ENCODE measurements at regions not wholly inside any gene's neighbourhood (a gene's known extent, or its start where the extent isn't known, plus 50 kb on each side); places are given as distances from the start of the nearest gene placed in this dataset.

- no peak for TF ChIP-seq CTCF (IDR thresholded peaks at IDR 0.05)
- Histone ChIP-seq H3K4me1 (no peaks in the 10 kb centered on the region), H3K9me3 (no peaks in the 10 kb centered on the region), H3K27me3 (no peaks in the 10 kb centered on the region), H3K4me3 (no peak overlapping the region), H3K27ac (no peak overlapping the region), H3K36me3 (no peaks in the 10 kb centered on the region)
- DNase-seq (ENCODE audit: low spot score in 2 of 2): no peak
- intact Hi-C loops (cut with DNase I): no loop called here
Measured at GRCh38 chr3:145942052-145942451, 218.9 kb downstream of the PLOD2 start.

GRCh38 chr3:145943952-145944351, 217.0 kb downstream of the PLOD2 start:
- H3K36me3 ChIP-seq: no peaks in the 10 kb centered on the region
- DNase-seq (ENCODE audit: low spot score in 2 of 2): no peak
- intact Hi-C loops (cut with DNase I): no loop called here
- no peaks in the 10 kb centered on the region for H3K4me1 ChIP-seq
- no peak for TF ChIP-seq CTCF (IDR thresholded peaks at IDR 0.05)
- no peaks in the 10 kb centered on the region for H3K27me3 ChIP-seq
- H3K4me3 ChIP-seq: no peak overlapping the region
- peaks cover 0 to 6% of the 10 kb centered on the region in 2 donors for H3K9me3 ChIP-seq
- no peak overlapping the region for H3K27ac ChIP-seq

GRCh38 chr3:145951441-145951840, 209.5 kb downstream of the PLOD2 start:
- TF ChIP-seq CTCF (IDR thresholded peaks at IDR 0.05): no peak
- DNase-seq (ENCODE audit: low spot score in 2 of 2): no peak
- H3K4me1 ChIP-seq: no peaks in the 10 kb centered on the region
- intact Hi-C loops (cut with DNase I): no loop called here
- H3K27me3 ChIP-seq: no peaks in the 10 kb centered on the region
- H3K36me3 ChIP-seq: no peaks in the 10 kb centered on the region
- H3K9me3 ChIP-seq: peaks cover 0 to 6% of the 10 kb centered on the region in 2 donors
- no peak overlapping the region for H3K4me3 ChIP-seq
- H3K27ac ChIP-seq: no peak overlapping the region

- peaks cover 0 to 6% of the 10 kb centered on the region in 2 donors for H3K9me3 ChIP-seq
- no peak overlapping the region for H3K4me3 ChIP-seq
- H3K27me3 ChIP-seq: no peaks in the 10 kb centered on the region
- H3K4me1 ChIP-seq: no peaks in the 10 kb centered on the region
- no peak for TF ChIP-seq CTCF (IDR thresholded peaks at IDR 0.05)
- DNase-seq (ENCODE audit: low spot score in 2 of 2): no peak
- intact Hi-C loops (cut with DNase I): no loop called here
- no peaks in the 10 kb centered on the region for H3K36me3 ChIP-seq
- no peak overlapping the region for H3K27ac ChIP-seq
Measured at GRCh38 chr3:145952536-145952935, 208.4 kb downstream of the PLOD2 start.

GRCh38 chr3:145953316-145953715, 207.7 kb downstream of the PLOD2 start:
- no peak for DNase-seq (ENCODE audit: low spot score in 2 of 2)
- H3K36me3 ChIP-seq: no peaks in the 10 kb centered on the region
- H3K27me3 ChIP-seq: no peaks in the 10 kb centered on the region
- H3K9me3 ChIP-seq: peaks cover 0 to 6% of the 10 kb centered on the region in 2 donors
- no peak overlapping the region for H3K4me3 ChIP-seq
- intact Hi-C loops (cut with DNase I): no loop called here
- TF ChIP-seq CTCF (IDR thresholded peaks at IDR 0.05): no peak
- H3K4me1 ChIP-seq: no peaks in the 10 kb centered on the region
- H3K27ac ChIP-seq: no peak overlapping the region

- Histone ChIP-seq H3K4me3 (no peak overlapping the region), H3K9me3 (no peaks in the 10 kb centered on the region), H3K4me1 (no peaks in the 10 kb centered on the region), H3K27me3 (no peaks in the 10 kb centered on the region), H3K36me3 (no peaks in the 10 kb centered on the region), H3K27ac (no peak overlapping the region)
- no peak for DNase-seq (ENCODE audit: low spot score in 2 of 2)
- intact Hi-C loops (cut with DNase I): no loop called here
- TF ChIP-seq CTCF (IDR thresholded peaks at IDR 0.05): no peak
Measured at GRCh38 chr3:145959457-145960088, 201.4 kb downstream of the PLOD2 start.
